NCI-H1930 (cell line): ENCODE measurements at regions not wholly inside any gene's neighbourhood (a gene's known extent, or its start where the extent isn't known, plus 50 kb on each side); places are given as distances from the start of the nearest gene placed in this dataset.

Experiments
- DNase-seq, 2 experiments: peaks; one replicate each; lab custom pipeline; 2025; lab: John Stamatoyannopoulos, UW

GRCh38 chr2:18889565-18890332 is 300.4 kb upstream of the NT5C1B start:
- no peak for DNase-seq

GRCh38 chr2:18885457-18885856 is 296.1 kb upstream of the NT5C1B start:
- DNase-seq = no peak

GRCh38 chr2:18883616-18884456 is 294.5 kb upstream of the NT5C1B start:
- no peak for DNase-seq

- DNase-seq = no peak
Observed at GRCh38 chr2:18871430-18871829, 282.1 kb upstream of the NT5C1B start.

- DNase-seq = no peak
Observed at GRCh38 chr2:18870307-18870706, 280.9 kb upstream of the NT5C1B start.

- no peak for DNase-seq
Observed at GRCh38 chr2:18861951-18862350, 272.6 kb upstream of the NT5C1B start.

- DNase-seq = no peak
Observed at GRCh38 chr2:18860179-18860578, 270.8 kb upstream of the NT5C1B start.

GRCh38 chr2:18856765-18857164 is 267.4 kb upstream of the NT5C1B start:
- no peak for DNase-seq

GRCh38 chr2:18855027-18855426 is 265.7 kb upstream of the NT5C1B start:
- DNase-seq = no peak

- DNase-seq = no peak
Observed at GRCh38 chr2:18849841-18850578, 260.6 kb upstream of the NT5C1B start.

- DNase-seq = no peak
Observed at GRCh38 chr2:18848646-18849045, 259.3 kb upstream of the NT5C1B start.

- DNase-seq = no peak
Observed at GRCh38 chr2:18845854-18846445, 256.6 kb upstream of the NT5C1B start.

GRCh38 chr2:18842836-18843235 is 253.5 kb upstream of the NT5C1B start:
- DNase-seq = no peak

GRCh38 chr2:18841248-18842150 is 252.1 kb upstream of the NT5C1B start:
- no peak for DNase-seq

GRCh38 chr2:18837240-18837639 is 247.9 kb upstream of the NT5C1B start:
- DNase-seq = no peak

GRCh38 chr2:18836436-18836835 is 247.1 kb upstream of the NT5C1B start:
- DNase-seq = no peak

GRCh38 chr2:18835787-18836186 is 246.4 kb upstream of the NT5C1B start:
- no peak for DNase-seq

GRCh38 chr2:18834341-18834740 is 245.0 kb upstream of the NT5C1B start:
- no peak for DNase-seq

- no peak for DNase-seq
Observed at GRCh38 chr2:18833941-18834340, 244.6 kb upstream of the NT5C1B start.

GRCh38 chr2:18831916-18832510 is 242.6 kb upstream of the NT5C1B start:
- DNase-seq = no peak

GRCh38 chr2:18830962-18831361 is 241.6 kb upstream of the NT5C1B start:
- no peak for DNase-seq
